B cell (primary cell): ENCODE measurements at regions not wholly inside any gene's neighbourhood (a gene's known extent, or its start where the extent isn't known, plus 50 kb on each side); places are given as distances from the start of the nearest gene placed in this dataset.

ENCODE experiments used
- CTCF ChIP-seq: fragments of 200-600 bp; IDR thresholded peaks from one replicate; pipeline ENCODE4 v1.8.0; 2022; ENCODE audit warnings: antibody characterized with exemption, mild to moderate bottlenecking
- EZH2 ChIP-seq: IDR thresholded peaks from 2 replicates; pipeline ENCODE4 v1.6.1; 2012; ENCODE audit warnings: borderline replicate concordance, low read depth, mild to moderate bottlenecking, moderate library complexity, low read length; ENCODE audit not compliant: insufficient read depth, poor library complexity, severe bottlenecking

GRCh38 chr1:189349607-189350006, 1128.1 kb downstream of the BRINP3 start:
- TF ChIP-seq CTCF (no peak), EZH2 (no peak)
